ENCODE measurements at regions not wholly inside any gene's neighbourhood (a gene's known extent, or its start where the extent isn't known, plus 50 kb on each side); places are given as distances from the start of the nearest gene placed in this dataset.

- TF ChIP-seq, protein P1, sequence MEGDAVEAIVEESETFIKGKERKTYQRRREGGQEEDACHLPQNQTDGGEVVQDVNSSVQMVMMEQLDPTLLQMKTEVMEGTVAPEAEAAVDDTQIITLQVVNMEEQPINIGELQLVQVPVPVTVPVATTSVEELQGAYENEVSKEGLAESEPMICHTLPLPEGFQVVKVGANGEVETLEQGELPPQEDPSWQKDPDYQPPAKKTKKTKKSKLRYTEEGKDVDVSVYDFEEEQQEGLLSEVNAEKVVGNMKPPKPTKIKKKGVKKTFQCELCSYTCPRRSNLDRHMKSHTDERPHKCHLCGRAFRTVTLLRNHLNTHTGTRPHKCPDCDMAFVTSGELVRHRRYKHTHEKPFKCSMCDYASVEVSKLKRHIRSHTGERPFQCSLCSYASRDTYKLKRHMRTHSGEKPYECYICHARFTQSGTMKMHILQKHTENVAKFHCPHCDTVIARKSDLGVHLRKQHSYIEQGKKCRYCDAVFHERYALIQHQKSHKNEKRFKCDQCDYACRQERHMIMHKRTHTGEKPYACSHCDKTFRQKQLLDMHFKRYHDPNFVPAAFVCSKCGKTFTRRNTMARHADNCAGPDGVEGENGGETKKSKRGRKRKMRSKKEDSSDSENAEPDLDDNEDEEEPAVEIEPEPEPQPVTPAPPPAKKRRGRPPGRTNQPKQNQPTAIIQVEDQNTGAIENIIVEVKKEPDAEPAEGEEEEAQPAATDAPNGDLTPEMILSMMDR (IDR thresholded peaks at IDR 0.05; ENCODE audit: borderline replicate concordance, extremely low read depth, low read length, poor library complexity, severe bottlenecking) = no peak
- TF ChIP-seq EZH2 (IDR thresholded peaks at IDR 0.05; ENCODE audit: borderline replicate concordance, low read depth, low read length, severe bottlenecking) = no peak
Measured at GRCh38 chr6:54515013-54515412, 206.8 kb downstream of the TINAG start.
